Natural killer cell treated with Interleukin-12 subunit alpha and Interleukin-12 subunit beta and Interleukin-15 and Interleukin-18, amount 100 ng/mL, for 72 hours (primary cell): ENCODE measurements at regions not wholly inside any gene's neighbourhood (a gene's known extent, or its start where the extent isn't known, plus 50 kb on each side); places are given as distances from the start of the nearest gene placed in this dataset.

ENCODE experiments used
- ATAC-seq, 2 donors: fragments of 150-1000 bp; cut with Tn5 transposase in 1 of 2; sonication (Bioruptor Pico), chemical (Tn5 transposase) in 1 of 2; 2 replicates each; pipeline ENCODE4 v1.10.0; 2021
- DNase-seq: peaks from one replicate; pipeline ENCODE4 v3.0.0; 2022; ENCODE audit warnings: low spot score
- H3K27ac Mint-ChIP-seq, 2 donors: 1 replicate in 1 of 2; 2 replicates in 1 of 2; pipeline ENCODE4 v1.8.0; 2022; ENCODE audit warnings: mixed read lengths in 2 of 2, mild to moderate bottlenecking in 1 of 2, moderate library complexity in 1 of 2
- H3K27me3 Mint-ChIP-seq, 2 donors: 1 replicate in 1 of 2; 2 replicates in 1 of 2; pipeline ENCODE4 v1.8.0; 2022; ENCODE audit warnings: mixed read lengths in 2 of 2
- H3K36me3 Mint-ChIP-seq: one replicate; pipeline ENCODE4 v1.8.0; 2022; ENCODE audit warnings: mixed read lengths
- H3K4me1 Mint-ChIP-seq, 2 donors: 1 replicate in 1 of 2; 2 replicates in 1 of 2; pipeline ENCODE4 v1.8.0; 2022; ENCODE audit warnings: low read depth in 2 of 2, mixed read lengths in 2 of 2, mild to moderate bottlenecking in 1 of 2
- H3K4me3 Mint-ChIP-seq: one replicate; pipeline ENCODE4 v1.8.0; 2022; ENCODE audit warnings: mixed read lengths
- H3K9me3 Mint-ChIP-seq: 2 replicates; pipeline ENCODE4 v1.8.0; 2022; ENCODE audit warnings: mixed read lengths

- DNase-seq (no peak), ATAC-seq (peak in 1 of 2 donors; percentile 27)
- H3K36me3 Mint-ChIP-seq, result no peaks in the 10 kb centered on the region
- no peak overlapping the region for H3K27ac Mint-ChIP-seq
- H3K4me1 Mint-ChIP-seq, result peaks cover 0 to 5% of the 10 kb centered on the region in 2 donors
- peaks cover 10 to 13% of the 10 kb centered on the region in 2 donors for H3K27me3 Mint-ChIP-seq
- H3K4me3 Mint-ChIP-seq, result no peak overlapping the region
- no peaks in the 10 kb centered on the region for H3K9me3 Mint-ChIP-seq
Observed at GRCh38 chr9:16039988-16040761, 487.3 kb downstream of the CCDC171 start.

GRCh38 chr9:16043756-16044578, 491.1 kb downstream of the CCDC171 start:
- H3K27me3 Mint-ChIP-seq, result peaks cover 4 to 6% of the 10 kb centered on the region in 2 donors
- ATAC-seq (no peak), DNase-seq (no peak)
- H3K36me3 Mint-ChIP-seq, result no peaks in the 10 kb centered on the region
- H3K27ac Mint-ChIP-seq, result no peak overlapping the region
- H3K4me1 Mint-ChIP-seq, result no peaks in the 10 kb centered on the region
- no peak overlapping the region for H3K4me3 Mint-ChIP-seq
- no peaks in the 10 kb centered on the region for H3K9me3 Mint-ChIP-seq

- no peaks in the 10 kb centered on the region for H3K9me3 Mint-ChIP-seq
Observed at GRCh38 chr9:16044579-16044881, 491.7 kb downstream of the CCDC171 start.

GRCh38 chr9:16045651-16046280, 492.9 kb downstream of the CCDC171 start:
- H3K27ac Mint-ChIP-seq, result no peak overlapping the region
- no peak overlapping the region for H3K4me3 Mint-ChIP-seq
- H3K36me3 Mint-ChIP-seq, result no peaks in the 10 kb centered on the region
- ATAC-seq, result no peak
- no peaks in the 10 kb centered on the region for H3K4me1 Mint-ChIP-seq
- DNase-seq, result no peak
- peaks cover 4 to 5% of the 10 kb centered on the region in 2 donors for H3K27me3 Mint-ChIP-seq
- H3K9me3 Mint-ChIP-seq, result no peaks in the 10 kb centered on the region

More at GRCh38 chr9:16044579-16044881, 491.7 kb downstream of the CCDC171 start:
- Mint-ChIP-seq H3K27ac (no peak overlapping the region), H3K4me1 (no peaks in the 10 kb centered on the region), H3K27me3 (peaks cover 4 to 6% of the 10 kb centered on the region in 2 donors), H3K4me3 (no peak overlapping the region), H3K36me3 (no peaks in the 10 kb centered on the region)
- ATAC-seq (no peak), DNase-seq (no peak)

- ATAC-seq (no peak), DNase-seq (no peak)
- no peaks in the 10 kb centered on the region for H3K36me3 Mint-ChIP-seq
- H3K27me3 Mint-ChIP-seq, result no peaks in the 10 kb centered on the region
- H3K4me1 Mint-ChIP-seq, result peaks cover 0 to 4% of the 10 kb centered on the region in 2 donors
- H3K9me3 Mint-ChIP-seq, result no peaks in the 10 kb centered on the region
- no peak overlapping the region for H3K4me3 Mint-ChIP-seq
- H3K27ac Mint-ChIP-seq, result no peak overlapping the region
Observed at GRCh38 chr9:16046713-16047112, 493.9 kb downstream of the CCDC171 start.

GRCh38 chr9:16048129-16048528, 495.3 kb downstream of the CCDC171 start:
- Mint-ChIP-seq H3K27ac (no peak overlapping the region), H3K4me3 (no peak overlapping the region), H3K36me3 (no peaks in the 10 kb centered on the region), H3K9me3 (no peaks in the 10 kb centered on the region), H3K27me3 (no peaks in the 10 kb centered on the region), H3K4me1 (peaks cover 0 to 4% of the 10 kb centered on the region in 2 donors)
- ATAC-seq (no peak), DNase-seq (no peak)

GRCh38 chr9:16052146-16052545, 499.3 kb downstream of the CCDC171 start:
- H3K4me1 Mint-ChIP-seq, result peaks cover 0 to 4% of the 10 kb centered on the region in 2 donors
- H3K9me3 Mint-ChIP-seq, result no peaks in the 10 kb centered on the region
- DNase-seq, result no peak
- H3K27ac Mint-ChIP-seq, result no peak overlapping the region
- H3K4me3 Mint-ChIP-seq, result no peak overlapping the region
- H3K36me3 Mint-ChIP-seq, result no peaks in the 10 kb centered on the region
- H3K27me3 Mint-ChIP-seq, result no peaks in the 10 kb centered on the region
- ATAC-seq, result no peak

GRCh38 chr9:16052757-16053530, 500.1 kb downstream of the CCDC171 start:
- no peaks in the 10 kb centered on the region for H3K9me3 Mint-ChIP-seq
- H3K4me3 Mint-ChIP-seq, result no peak overlapping the region
- ATAC-seq, result no peak
- H3K27me3 Mint-ChIP-seq, result no peaks in the 10 kb centered on the region
- H3K4me1 Mint-ChIP-seq, result peaks cover 2 to 12% of the 10 kb centered on the region in 2 donors
- DNase-seq, result no peak
- H3K27ac Mint-ChIP-seq, result no peak overlapping the region
- no peaks in the 10 kb centered on the region for H3K36me3 Mint-ChIP-seq

GRCh38 chr9:16057541-16057940, 504.7 kb downstream of the CCDC171 start:
- Mint-ChIP-seq H3K4me1 (peaks cover 11 to 16% of the 10 kb centered on the region in 2 donors), H3K36me3 (no peaks in the 10 kb centered on the region), H3K4me3 (no peak overlapping the region), H3K9me3 (no peaks in the 10 kb centered on the region), H3K27me3 (peaks cover 5 to 9% of the 10 kb centered on the region in 2 donors), H3K27ac (no peak overlapping the region)
- no peak for DNase-seq
- ATAC-seq, result no peak

- Mint-ChIP-seq H3K4me3 (peak overlapping the region; percentile 16), H3K4me1 (peaks cover 11 to 16% of the 10 kb centered on the region in 2 donors), H3K9me3 (no peaks in the 10 kb centered on the region), H3K27me3 (peaks cover 8 to 11% of the 10 kb centered on the region in 2 donors), H3K27ac (peak overlapping the region in 1 of 2 donors; percentile 3), H3K36me3 (no peaks in the 10 kb centered on the region)
- ATAC-seq (peak; percentile 38 to 73), DNase-seq (no peak)
Observed at GRCh38 chr9:16058131-16058549, 505.3 kb downstream of the CCDC171 start.

- Mint-ChIP-seq H3K36me3 (no peaks in the 10 kb centered on the region), H3K4me1 (peaks cover 11 to 16% of the 10 kb centered on the region in 2 donors), H3K9me3 (no peaks in the 10 kb centered on the region), H3K4me3 (no peak overlapping the region), H3K27me3 (peaks cover 8 to 11% of the 10 kb centered on the region in 2 donors), H3K27ac (peak overlapping the region in 1 of 2 donors; percentile 27)
- DNase-seq (no peak), ATAC-seq (no peak)
Observed at GRCh38 chr9:16060436-16061129, 507.7 kb downstream of the CCDC171 start.

- Mint-ChIP-seq H3K36me3 (no peaks in the 10 kb centered on the region), H3K27me3 (peaks cover 8 to 11% of the 10 kb centered on the region in 2 donors), H3K4me3 (no peak overlapping the region), H3K4me1 (peaks cover 11% of the 10 kb centered on the region in 2 donors), H3K27ac (no peak overlapping the region), H3K9me3 (no peaks in the 10 kb centered on the region)
- ATAC-seq (no peak), DNase-seq (no peak)
Observed at GRCh38 chr9:16062542-16063240, 509.8 kb downstream of the CCDC171 start.
